HG03521 (cell line): ENCODE measurements at regions not wholly inside any gene's neighbourhood (a gene's known extent, or its start where the extent isn't known, plus 50 kb on each side); places are given as distances from the start of the nearest gene placed in this dataset.
"Not testable (repeated sequence)": the region's sequence is repeated elsewhere in the genome, so short reads cannot be mapped to it uniquely, and the experiment has no call there.

Experiments
- ATAC-seq: cut with Tn5 transposase; IDR thresholded peaks from one replicate; pipeline ENCODE4 v1.9.1; 2021; ENCODE audit warnings: mild to moderate bottlenecking, moderate library complexity; ENCODE audit not compliant: unreplicated experiment

- no peak for ATAC-seq
Measured at GRCh38 chr5:117587111-117587510, 1012.5 kb upstream of the SEMA6A start.

DNA sequence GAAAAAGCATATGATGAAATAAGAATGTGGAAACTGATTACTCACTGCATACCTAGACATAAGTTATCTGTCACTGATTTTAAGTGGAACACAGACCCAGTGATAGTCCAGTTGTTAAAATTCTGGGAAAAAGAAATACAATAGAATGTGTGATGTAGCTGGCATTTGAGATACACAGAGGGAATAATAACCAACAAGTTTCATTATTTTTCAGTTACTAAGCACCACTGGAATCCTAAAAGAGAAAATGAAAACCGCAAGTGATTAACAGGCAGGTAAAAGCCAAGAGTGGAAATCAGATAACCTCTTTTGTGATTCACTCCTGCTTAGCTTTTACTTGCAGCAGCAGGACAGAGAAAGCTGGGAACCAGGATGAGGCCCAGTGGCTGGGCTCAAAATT lies 994.0 kb upstream of the SEMA6A start:
- no peak for ATAC-seq

DNA sequence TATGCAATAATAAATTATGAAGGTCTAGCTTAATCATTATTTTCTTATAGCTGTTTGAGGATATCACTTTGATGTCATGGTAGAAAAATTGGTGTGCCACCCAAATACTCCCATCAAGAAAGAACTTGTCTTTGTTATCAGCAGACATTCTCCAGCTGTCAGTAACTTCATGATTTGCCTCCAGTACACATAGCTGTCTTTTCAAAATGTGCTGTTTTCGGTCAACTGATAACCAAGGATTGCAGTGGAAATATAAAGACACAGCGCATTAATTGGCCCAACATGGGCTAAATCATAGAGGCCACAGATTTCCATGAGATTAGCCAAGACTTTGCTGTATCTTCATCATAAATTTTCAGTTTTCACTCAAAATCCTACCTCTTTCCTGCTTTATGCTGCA lies 993.5 kb upstream of the SEMA6A start:
- no peak for ATAC-seq

GRCh38 chr5:117562647-117563046 lies 988.0 kb upstream of the SEMA6A start:
- ATAC-seq, result no peak

DNA sequence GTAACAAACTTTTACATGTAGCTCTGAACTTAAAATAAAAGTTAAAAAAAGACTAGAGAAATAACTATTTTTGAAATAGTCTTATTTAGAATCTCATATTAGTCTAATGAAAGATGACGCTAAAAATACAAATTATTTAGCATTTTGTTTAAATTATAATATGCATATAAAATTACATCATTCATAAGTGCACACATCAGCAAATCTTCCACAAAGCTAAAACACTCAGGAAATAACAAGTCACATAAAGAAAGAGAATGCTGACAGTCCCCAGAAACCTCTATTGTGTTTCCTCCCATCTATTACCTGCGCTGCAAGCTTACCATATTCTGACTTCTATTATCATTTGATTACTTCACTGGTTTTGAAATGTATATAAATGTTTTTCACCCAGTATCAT lies 986.9 kb upstream of the SEMA6A start:
- no peak for ATAC-seq

- ATAC-seq, result no peak
Measured at GRCh38 chr5:117559005-117559844, 984.6 kb upstream of the SEMA6A start.

DNA sequence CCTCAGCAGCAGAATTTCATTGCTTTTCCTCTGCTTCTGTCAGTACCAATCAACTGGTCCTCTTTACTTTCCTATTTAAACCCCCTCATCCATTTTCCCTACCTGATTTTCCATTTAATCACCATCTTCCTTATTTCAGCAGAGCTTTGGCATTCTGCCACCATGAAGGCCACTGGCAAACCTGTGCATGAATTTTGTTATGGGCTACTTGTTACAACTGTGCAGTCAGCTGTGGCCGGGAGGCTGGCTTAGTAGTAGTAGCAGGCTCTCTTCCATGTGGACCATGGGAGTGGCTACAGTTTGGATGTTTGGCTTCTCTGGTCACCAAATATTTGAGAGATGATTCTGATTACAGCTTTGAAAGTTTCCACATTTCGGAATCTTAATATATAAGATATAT lies 976.6 kb upstream of the SEMA6A start:
- ATAC-seq, result no peak

GRCh38 chr5:117547192-117547591 lies 972.6 kb upstream of the SEMA6A start:
- ATAC-seq, result no peak

GRCh38 chr5:117539692-117540091 lies 965.1 kb upstream of the SEMA6A start:
- ATAC-seq, result no peak

GRCh38 chr5:117533792-117534191 lies 959.2 kb upstream of the SEMA6A start:
- no peak for ATAC-seq

GRCh38 chr5:117533051-117533670 lies 958.5 kb upstream of the SEMA6A start:
- ATAC-seq, result not testable (repeated sequence)

DNA sequence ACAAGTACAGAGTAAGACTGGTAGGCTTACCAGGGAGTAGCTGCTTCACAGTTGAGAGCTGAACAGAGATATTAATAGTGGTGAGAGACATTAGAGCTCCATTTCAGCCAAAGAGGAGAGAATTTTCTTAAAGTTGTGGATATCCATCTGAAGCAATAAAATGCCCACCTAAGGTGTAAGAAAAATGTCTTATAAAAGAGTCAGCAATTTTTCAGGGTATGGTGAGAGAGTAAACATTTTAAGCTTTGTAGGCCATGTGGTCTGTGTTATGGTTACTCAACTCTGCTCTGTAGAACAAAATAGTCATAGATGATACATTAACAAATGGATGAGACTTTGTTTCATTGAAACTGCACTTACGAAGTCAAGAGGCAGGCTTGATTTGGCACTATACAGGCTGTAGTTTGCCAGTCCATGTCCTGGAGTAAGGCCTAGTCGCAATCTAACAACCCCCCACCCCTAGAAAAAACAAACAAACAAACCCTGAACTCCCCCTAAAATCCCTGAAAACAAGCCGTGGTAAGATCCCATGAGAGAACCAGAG lies 945.4 kb upstream of the SEMA6A start:
- ATAC-seq, result no peak

DNA sequence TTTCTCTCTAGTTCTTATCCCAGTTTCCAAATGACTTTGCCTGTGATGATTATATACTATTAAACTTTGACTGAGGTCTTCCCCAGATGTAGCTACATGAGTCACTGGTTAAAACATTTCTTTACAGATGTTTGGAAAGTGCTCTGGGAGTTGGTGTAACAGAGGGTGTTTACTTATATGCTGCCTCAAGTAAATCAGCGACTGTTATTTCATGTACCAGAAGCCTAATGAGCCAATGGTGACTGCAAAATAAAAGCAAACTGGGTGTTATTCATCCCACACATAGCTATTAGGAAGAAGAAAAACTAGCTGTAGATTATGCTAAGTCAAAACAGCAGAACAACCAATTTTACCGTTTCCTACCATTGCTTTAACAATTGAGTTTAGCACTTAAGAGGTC lies 929.7 kb upstream of the SEMA6A start:
- no peak for ATAC-seq

GRCh38 chr5:117497601-117498000 lies 923.0 kb upstream of the SEMA6A start:
- ATAC-seq, result no peak

GRCh38 chr5:117496801-117497200 lies 922.2 kb upstream of the SEMA6A start:
- ATAC-seq, result no peak

- ATAC-seq, result no peak
Measured at GRCh38 chr5:117494188-117494587, 919.6 kb upstream of the SEMA6A start.

DNA sequence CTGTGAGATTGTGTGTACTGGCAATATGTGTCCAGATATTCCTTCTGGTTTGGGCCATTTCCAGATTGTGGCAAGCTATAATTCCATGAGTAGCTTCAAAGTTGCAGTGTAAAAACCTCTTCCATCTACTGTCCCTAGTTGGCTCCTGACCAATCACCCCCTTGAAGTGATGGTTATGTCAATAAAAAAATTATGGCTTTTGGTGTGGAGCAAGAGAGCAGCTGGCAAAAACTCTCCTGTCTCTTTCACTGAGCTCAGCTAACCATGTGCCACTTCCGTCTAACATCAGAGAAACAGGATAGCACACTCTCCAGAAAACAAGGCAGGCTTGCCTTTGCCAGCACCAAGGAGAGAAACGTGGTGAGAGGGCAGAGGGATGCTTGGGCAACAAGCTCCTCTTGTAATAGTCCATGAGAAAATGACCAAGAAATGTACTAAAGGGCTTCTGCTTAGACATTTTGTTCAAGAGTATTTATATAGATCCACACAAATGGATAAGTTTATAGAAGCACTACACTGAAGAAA lies 914.4 kb upstream of the SEMA6A start:
- no peak for ATAC-seq

DNA sequence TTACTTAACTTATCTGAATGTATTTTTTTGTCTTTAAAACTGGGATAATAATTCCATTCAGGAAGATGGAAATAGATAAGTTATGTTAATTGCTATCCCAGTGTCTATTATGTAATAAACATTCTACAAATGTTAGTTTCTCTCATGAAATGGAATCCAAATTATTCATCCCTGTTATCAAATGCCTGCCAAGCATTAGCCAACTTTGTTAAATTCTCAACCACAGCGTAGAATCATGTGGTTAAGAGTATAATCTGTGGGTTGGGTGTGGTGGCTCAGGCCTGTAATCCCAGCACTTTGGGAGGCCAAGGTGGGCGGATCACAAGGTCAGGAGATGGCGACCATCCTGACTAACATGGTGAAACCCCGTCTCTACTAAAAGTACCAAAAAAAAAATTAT lies 912.9 kb upstream of the SEMA6A start:
- no peak for ATAC-seq

DNA sequence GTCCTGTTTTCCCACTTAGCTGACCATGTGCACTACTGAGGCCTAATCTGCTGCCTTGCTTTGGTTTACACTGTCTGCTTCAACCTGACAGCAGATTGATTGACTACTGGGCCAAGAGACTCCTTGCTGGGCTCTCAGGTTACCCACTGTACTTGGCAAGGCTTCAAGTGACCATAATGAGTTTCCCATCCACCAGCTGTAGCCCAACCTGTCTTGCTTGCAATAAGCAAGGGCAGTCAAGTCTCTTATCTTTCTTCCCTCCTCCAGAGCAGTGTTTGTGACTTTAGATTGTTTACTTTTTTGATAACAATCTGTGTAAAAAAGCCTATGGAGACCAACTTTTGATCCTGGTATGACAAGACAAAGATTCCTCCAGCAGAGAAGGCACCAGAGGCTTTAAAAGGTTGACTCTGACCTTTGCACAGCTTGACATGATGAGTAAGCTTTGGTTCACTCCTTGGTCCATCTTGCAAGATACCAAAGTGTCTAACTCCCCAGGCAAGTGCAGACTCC lies 912.3 kb upstream of the SEMA6A start:
- no peak for ATAC-seq

DNA sequence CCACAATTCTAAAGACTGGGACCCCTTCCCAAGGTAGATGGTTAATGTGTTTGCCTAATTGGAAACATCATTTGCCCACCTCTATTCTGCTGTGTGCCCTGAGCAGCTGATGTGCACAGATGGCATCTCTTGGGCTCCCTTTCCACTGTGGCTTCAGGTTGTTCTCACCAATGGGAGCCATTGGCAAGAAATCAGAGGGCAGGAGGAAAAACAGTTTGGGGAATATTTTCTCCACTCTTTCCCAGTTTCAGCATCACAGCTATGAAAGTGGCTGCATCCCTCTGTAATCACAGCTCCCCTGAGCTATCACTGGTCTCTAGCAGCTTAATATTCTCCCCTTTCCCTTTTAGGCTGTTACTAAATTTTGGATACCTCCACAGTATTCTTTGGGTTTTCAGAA lies 911.6 kb upstream of the SEMA6A start:
- no peak for ATAC-seq

- no peak for ATAC-seq
Measured at GRCh38 chr5:117475919-117476318, 901.3 kb upstream of the SEMA6A start.

DNA sequence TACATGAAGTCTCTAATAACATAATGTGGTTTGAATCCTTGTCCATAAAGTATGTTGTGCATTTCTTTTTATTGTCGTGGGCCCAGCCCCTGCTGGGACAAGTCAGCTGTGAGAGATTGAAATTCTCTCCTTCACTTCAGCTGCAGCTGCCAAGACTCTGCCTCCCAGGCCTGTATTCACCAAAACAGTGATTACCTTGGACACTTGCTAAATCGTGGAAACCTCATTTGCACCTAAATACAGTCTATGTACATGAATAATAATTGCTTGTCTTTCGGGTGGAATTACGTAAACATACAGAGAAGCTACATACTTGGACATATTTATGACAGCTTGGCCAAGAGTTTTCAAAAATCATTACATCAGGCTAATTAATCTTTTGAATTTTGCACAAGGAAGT lies 898.5 kb upstream of the SEMA6A start:
- ATAC-seq, result no peak
